ENCODE measurements at regions not wholly inside any gene's neighbourhood (a gene's known extent, or its start where the extent isn't known, plus 50 kb on each side); places are given as distances from the start of the nearest gene placed in this dataset.

DNA sequence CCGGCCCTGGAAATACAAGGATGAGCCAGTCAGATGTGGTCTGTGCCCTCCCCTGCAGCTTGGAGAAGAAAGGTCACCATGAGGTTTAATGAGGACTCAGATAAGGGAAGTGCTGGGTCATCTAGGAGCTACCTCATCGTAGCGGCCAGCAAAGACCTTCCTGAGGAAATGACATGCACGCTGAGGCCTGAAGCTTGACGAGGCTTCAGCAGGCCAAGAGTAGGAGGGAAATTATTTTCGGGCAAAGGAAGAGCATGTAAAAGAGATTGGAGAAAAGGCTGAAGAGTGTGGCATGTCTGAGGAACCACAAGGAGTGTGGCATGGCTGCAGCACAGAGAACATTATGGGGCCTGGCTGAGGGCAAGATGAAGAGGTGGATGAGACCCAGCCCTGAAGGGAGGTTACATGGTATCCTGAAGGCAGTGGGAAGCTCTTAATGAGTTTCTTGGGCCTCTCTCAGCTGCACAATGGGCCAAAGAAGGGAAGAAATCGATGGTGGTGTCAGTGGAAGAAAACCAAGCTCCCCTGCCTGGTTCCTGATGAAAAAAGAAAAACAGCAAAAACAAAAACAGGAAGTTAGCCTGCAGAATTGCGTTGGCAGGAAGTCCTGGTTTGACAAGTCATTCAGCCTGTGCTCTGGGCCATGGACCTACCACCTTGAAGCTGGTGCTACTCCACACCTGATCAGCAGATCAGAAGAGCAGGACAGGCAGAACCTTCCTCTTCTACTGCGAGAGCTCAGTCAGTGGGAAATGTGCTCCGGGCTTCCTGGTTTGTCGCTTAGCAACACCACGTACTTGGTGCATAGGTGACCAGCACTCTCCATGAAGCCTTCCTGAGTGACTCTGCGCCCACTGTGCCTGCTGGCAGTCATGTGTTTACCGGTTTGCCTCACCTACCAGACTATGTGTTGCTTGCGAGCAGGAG is 134.5 kb upstream of the KLF3 start:
- H3K18ac ChIP-seq (ENCODE audit: extremely low read depth, low read length), result no peak overlapping the region
- H2AFZ ChIP-seq (ENCODE audit: low read length), result peak overlapping the region; percentile 100
- no peak overlapping the region for H2BK120ac ChIP-seq (replicated peaks; ENCODE audit: low read depth, low read length)
- ChIA-PET CTCF (ENCODE audit: partially characterized antibody) (no interaction called here), POLR2A (ENCODE audit: partially characterized antibody) (no interaction called here)
- no peaks in the 10 kb centered on the region for H3K79me2 ChIP-seq (ENCODE audit: control insufficient read depth in 1 of 2, insufficient read depth in 2 of 2, low read length in 2 of 2)
- H3K4ac ChIP-seq (replicated peaks; ENCODE audit: insufficient read length, low read depth, low read length), result no peak overlapping the region
- H3K4me3 ChIP-seq (ENCODE audit: extremely low read depth in 1 of 4, insufficient read depth in 2 of 4, low read depth in 3 of 4, low read length in 4 of 4), result no peak overlapping the region
- H2AK5ac ChIP-seq (ENCODE audit: low read depth, low read length), result no peak overlapping the region
- no peak for DNase-seq (ENCODE audit: low read depth in 1 of 2, low spot score in 2 of 2)
- no peaks in the 10 kb centered on the region for H3K36me3 ChIP-seq (ENCODE audit: control insufficient read depth in 2 of 4, insufficient read depth in 4 of 4, low read length in 3 of 4)
- H3K9ac ChIP-seq (replicated peaks in 1 of 4; ENCODE audit: extremely low read depth in 1 of 4, low read depth in 3 of 4, low read length in 3 of 4), result no peak overlapping the region; a peak in 1 of 7 replicates
- no peak overlapping the region for H4K91ac ChIP-seq (replicated peaks; ENCODE audit: insufficient read length, low read length)
- no peak for FAIRE-seq
- H3K23me2 ChIP-seq (ENCODE audit: low read depth, low read length), result no peaks in the 10 kb centered on the region
- no peak overlapping the region for H3K14ac ChIP-seq (ENCODE audit: insufficient read length)
- no peak overlapping the region for H4K5ac ChIP-seq (ENCODE audit: insufficient read length, low read depth, low read length)
- no peak for TF ChIP-seq PHF8 (conservative IDR thresholded peaks at IDR 0.05; ENCODE audit: low read depth, low read length)
- no peak for TF ChIP-seq RBBP5 (IDR thresholded peaks at IDR 0.05; ENCODE audit: borderline replicate concordance, low read depth, low read length)
- no peak for TF ChIP-seq CEBPB (IDR thresholded peaks at IDR 0.05; ENCODE audit: low read depth, low read length)
- TF ChIP-seq KDM1A (IDR thresholded peaks at IDR 0.05; ENCODE audit: borderline replicate concordance, low read length), result no peak
- no peak for TF ChIP-seq GTF2F1 (IDR thresholded peaks at IDR 0.05; ENCODE audit: borderline replicate concordance, low read depth, low read length)
- no peak for TF ChIP-seq CTBP2 (IDR thresholded peaks at IDR 0.05; ENCODE audit: borderline replicate concordance, insufficient read depth, insufficient read length, low read length)
- no peak overlapping the region for H2BK5ac ChIP-seq (ENCODE audit: low read depth, low read length)
- H3K9me3 ChIP-seq (ENCODE audit: insufficient read depth in 2 of 2, low read depth in 1 of 2, low read length in 1 of 2), result no peaks in the 10 kb centered on the region
- H3K4me2 ChIP-seq (ENCODE audit: insufficient read depth in 1 of 2, low read depth in 2 of 2, low read length in 2 of 2), result no peak overlapping the region
- H3K79me1 ChIP-seq (ENCODE audit: low read depth, low read length), result no peaks in the 10 kb centered on the region
- no peak overlapping the region for H3K23ac ChIP-seq (ENCODE audit: insufficient read length)
- H4K20me1 ChIP-seq (replicated peaks in 1 of 2; ENCODE audit: control insufficient read depth in 1 of 2, insufficient read depth in 2 of 2, low read length in 2 of 2), result no peaks in the 10 kb centered on the region
- no peak overlapping the region for H2BK15ac ChIP-seq (ENCODE audit: low read length)
- H2BK20ac ChIP-seq (ENCODE audit: low read length), result no peak overlapping the region
- H4K8ac ChIP-seq (ENCODE audit: extremely low read depth, insufficient read depth, low read length), result no peak overlapping the region
- 89% methylated on average over 14 of the region's 15 CpGs; no CpG with 5 or more reads in 1 of the 2 experiments for WGBS, 2 experiments (ENCODE audit: extremely low coverage in 1 of 2, insufficient coverage in 1 of 2, insufficient read length in 1 of 2, insufficient replicate concordance in 2 of 2, low coverage in 1 of 2, low lambda C conversion rate in 2 of 2, missing lambda C conversion rate in 1 of 2)
- H3K27ac ChIP-seq (ENCODE audit: low read depth, low read length), result no peak overlapping the region
- H3K56ac ChIP-seq (replicated peaks; ENCODE audit: insufficient read length, low read depth, low read length), result no peak overlapping the region
- H3K27me3 ChIP-seq (replicated peaks in 1 of 4; ENCODE audit: control insufficient read depth in 3 of 4, extremely low read depth in 1 of 4, insufficient read depth in 3 of 4, low read length in 3 of 4), result no peaks in the 10 kb centered on the region
- H3K4me1 ChIP-seq (replicated peaks in 1 of 4; ENCODE audit: control insufficient read depth in 3 of 4, insufficient read depth in 4 of 4, low read length in 3 of 4), result 0 out of 7 replicates have a peak, but pooled peaks cover 0 to 2% (median 0%) of the 10 kb centered on the region in 4 experiments
- H2BK12ac ChIP-seq (ENCODE audit: low read depth, low read length), result no peak overlapping the region
